Suprapubic skin (tissue), 4 donors: ENCODE measurements at regions not wholly inside any gene's neighbourhood (a gene's known extent, or its start where the extent isn't known, plus 50 kb on each side); places are given as distances from the start of the nearest gene placed in this dataset.
"Not testable (repeated sequence)": the region's sequence is repeated elsewhere in the genome, so short reads cannot be mapped to it uniquely, and the experiment has no call there.

Source experiments
- CTCF ChIP-seq, 2 donors: fragments of 200-600 bp in 1 of 2; fragments of 450-650 bp in 1 of 2; sonication (generic) in 1 of 2; IDR thresholded peaks; one replicate each; pipeline ENCODE4 v1.5.1; 2016 to 2019; ENCODE audit warnings: antibody characterized with exemption in 2 of 2, mild to moderate bottlenecking in 1 of 2, moderate library complexity in 1 of 2
- EP300 ChIP-seq: sonication (generic); formaldehyde crosslinking; IDR thresholded peaks from one replicate; pipeline ENCODE4 v1.6.1; 2017; ENCODE audit warnings: antibody characterized with exemption
- POLR2A ChIP-seq, 2 donors: fragments of 450-650 bp; IDR thresholded peaks; one replicate each; pipeline ENCODE4 v1.6.1; 2017; ENCODE audit warnings: antibody characterized with exemption in 2 of 2, mild to moderate bottlenecking in 2 of 2, moderate library complexity in 2 of 2
- POLR2AphosphoS5 ChIP-seq, 3 donors: sonication (generic); formaldehyde crosslinking; IDR thresholded peaks; one replicate each; pipeline ENCODE4 v1.6.1; 2017; ENCODE audit warnings: antibody characterized with exemption in 3 of 3

GRCh38 chr15:20209973-20210372 lies 331.6 kb downstream of the GOLGA6L6 start:
- TF ChIP-seq CTCF (IDR thresholded peaks at IDR 0.05); POLR2A (IDR thresholded peaks at IDR 0.05); POLR2AphosphoS5 (IDR thresholded peaks at IDR 0.05); EP300: not testable (repeated sequence)
